ENCODE measurements at regions not wholly inside any gene's neighbourhood (a gene's known extent, or its start where the extent isn't known, plus 50 kb on each side); places are given as distances from the start of the nearest gene placed in this dataset.

GRCh38 chrX:101999644-102000539 lies 68.1 kb upstream of the ZMAT1 start:
- no peak overlapping the region for H3K27ac ChIP-seq (ENCODE audit: low read depth, low read length)
- no peak overlapping the region for H4K8ac ChIP-seq (ENCODE audit: low read depth, low read length)
- no peaks in the 10 kb centered on the region for H3K27me3 ChIP-seq (ENCODE audit: insufficient read depth, low read length)
- no peak for DNase-seq
- no peak overlapping the region for H4K91ac ChIP-seq (ENCODE audit: low read depth, low read length)
- no peak overlapping the region for H3K14ac ChIP-seq (ENCODE audit: low read length)
- H3K79me1 ChIP-seq (ENCODE audit: low read length), result no peaks in the 10 kb centered on the region
- H3K18ac ChIP-seq (ENCODE audit: low read length), result no peak overlapping the region
- no peak overlapping the region for H3K23ac ChIP-seq (ENCODE audit: low read length)
- H2AK5ac ChIP-seq (ENCODE audit: low read length), result no peak overlapping the region
- H4K12ac ChIP-seq (ENCODE audit: low read depth, low read length), result no peak overlapping the region
- no peak overlapping the region for H3K4ac ChIP-seq (ENCODE audit: low read depth, low read length)
- no peak overlapping the region for H3K4me2 ChIP-seq (ENCODE audit: low read length)
- H3K4me1 ChIP-seq (ENCODE audit: control insufficient read depth in 1 of 2, insufficient read depth in 2 of 2, low read length in 2 of 2), result no peaks in the 10 kb centered on the region
- WGBS (ENCODE audit: extremely low coverage, insufficient coverage, insufficient read length), result no CpG with 5 or more reads among the region's 7 CpGs
- H2BK5ac ChIP-seq (ENCODE audit: low read depth, low read length, poor library complexity), result no peak overlapping the region
- no peak overlapping the region for H3K4me3 ChIP-seq (ENCODE audit: low read depth, low read length)
- no peaks in the 10 kb centered on the region for H3K79me2 ChIP-seq (ENCODE audit: control insufficient read depth, insufficient read depth, low read length, poor library complexity)
- no peak overlapping the region for H3K9ac ChIP-seq (ENCODE audit: low read length)
- H2AFZ ChIP-seq (ENCODE audit: insufficient read depth, low read length, poor library complexity), result no peak overlapping the region
- H3K36me3 ChIP-seq (ENCODE audit: control insufficient read depth in 1 of 2, insufficient read depth in 2 of 2, low read length in 2 of 2), result no peaks in the 10 kb centered on the region
- no peak overlapping the region for H2BK12ac ChIP-seq (ENCODE audit: low read length)
- H2BK120ac ChIP-seq (ENCODE audit: insufficient read depth, low read length, poor library complexity), result no peak overlapping the region
- H3K9me3 ChIP-seq (ENCODE audit: insufficient read depth, low read depth, low read length), result no peaks in the 10 kb centered on the region

- no peaks in the 10 kb centered on the region for H3K27me3 ChIP-seq (ENCODE audit: insufficient read depth, low read length)
- DNase-seq, result no peak
- H3K27ac ChIP-seq (ENCODE audit: low read depth, low read length), result no peak overlapping the region
- H3K14ac ChIP-seq (ENCODE audit: low read length), result no peak overlapping the region
- H3K4ac ChIP-seq (ENCODE audit: low read depth, low read length), result no peak overlapping the region
- H4K91ac ChIP-seq (ENCODE audit: low read depth, low read length), result no peak overlapping the region
- no peaks in the 10 kb centered on the region for H3K4me1 ChIP-seq (ENCODE audit: control insufficient read depth in 1 of 2, insufficient read depth in 2 of 2, low read length in 2 of 2)
- no peak overlapping the region for H2AFZ ChIP-seq (ENCODE audit: insufficient read depth, low read length, poor library complexity)
- H4K8ac ChIP-seq (ENCODE audit: low read depth, low read length), result no peak overlapping the region
- no peak overlapping the region for H3K4me2 ChIP-seq (ENCODE audit: low read length)
- H3K79me2 ChIP-seq (ENCODE audit: control insufficient read depth, insufficient read depth, low read length, poor library complexity), result no peaks in the 10 kb centered on the region
- H3K23ac ChIP-seq (ENCODE audit: low read length), result no peak overlapping the region
- H3K9ac ChIP-seq (ENCODE audit: low read length), result no peak overlapping the region
- H3K18ac ChIP-seq (ENCODE audit: low read length), result no peak overlapping the region
- no CpG with 5 or more reads among the region's 2 CpGs for WGBS (ENCODE audit: extremely low coverage, insufficient coverage, insufficient read length)
- no peak overlapping the region for H2BK120ac ChIP-seq (ENCODE audit: insufficient read depth, low read length, poor library complexity)
- H4K12ac ChIP-seq (ENCODE audit: low read depth, low read length), result no peak overlapping the region
- no peaks in the 10 kb centered on the region for H3K79me1 ChIP-seq (ENCODE audit: low read length)
- H2AK5ac ChIP-seq (ENCODE audit: low read length), result no peak overlapping the region
- no peaks in the 10 kb centered on the region for H3K36me3 ChIP-seq (ENCODE audit: control insufficient read depth in 1 of 2, insufficient read depth in 2 of 2, low read length in 2 of 2)
- no peak overlapping the region for H2BK12ac ChIP-seq (ENCODE audit: low read length)
- no peaks in the 10 kb centered on the region for H3K9me3 ChIP-seq (ENCODE audit: insufficient read depth, low read depth, low read length)
- no peak overlapping the region for H2BK5ac ChIP-seq (ENCODE audit: low read depth, low read length, poor library complexity)
- no peak overlapping the region for H3K4me3 ChIP-seq (ENCODE audit: low read depth, low read length)
These were observed 61.5 kb upstream of the ZMAT1 start for GRCh38 chrX:101993335-101993734.

GRCh38 chrX:101986586-101986985 lies 54.8 kb upstream of the ZMAT1 start:
- H3K23ac ChIP-seq (ENCODE audit: low read length), result no peak overlapping the region
- no peaks in the 10 kb centered on the region for H3K9me3 ChIP-seq (ENCODE audit: insufficient read depth, low read depth, low read length)
- no peak overlapping the region for H2BK12ac ChIP-seq (ENCODE audit: low read length)
- no peak overlapping the region for H2AK5ac ChIP-seq (ENCODE audit: low read length)
- no peak overlapping the region for H2AFZ ChIP-seq (ENCODE audit: insufficient read depth, low read length, poor library complexity)
- H4K12ac ChIP-seq (ENCODE audit: low read depth, low read length), result no peak overlapping the region
- no peak overlapping the region for H3K9ac ChIP-seq (ENCODE audit: low read length)
- no peak overlapping the region for H3K4ac ChIP-seq (ENCODE audit: low read depth, low read length)
- H3K79me2 ChIP-seq (ENCODE audit: control insufficient read depth, insufficient read depth, low read length, poor library complexity), result no peaks in the 10 kb centered on the region
- H3K27ac ChIP-seq (ENCODE audit: low read depth, low read length), result no peak overlapping the region
- H4K91ac ChIP-seq (ENCODE audit: low read depth, low read length), result no peak overlapping the region
- no peaks in the 10 kb centered on the region for H3K36me3 ChIP-seq (ENCODE audit: control insufficient read depth in 1 of 2, insufficient read depth in 2 of 2, low read length in 2 of 2)
- no peaks in the 10 kb centered on the region for H3K79me1 ChIP-seq (ENCODE audit: low read length)
- WGBS (ENCODE audit: extremely low coverage, insufficient coverage, insufficient read length), result no CpG with 5 or more reads among the region's 2 CpGs
- no peak for DNase-seq
- no peaks in the 10 kb centered on the region for H3K27me3 ChIP-seq (ENCODE audit: insufficient read depth, low read length)
- H2BK120ac ChIP-seq (ENCODE audit: insufficient read depth, low read length, poor library complexity), result no peak overlapping the region
- no peaks in the 10 kb centered on the region for H3K4me1 ChIP-seq (ENCODE audit: control insufficient read depth in 1 of 2, insufficient read depth in 2 of 2, low read length in 2 of 2)
- H3K4me2 ChIP-seq (ENCODE audit: low read length), result no peak overlapping the region
- H4K8ac ChIP-seq (ENCODE audit: low read depth, low read length), result no peak overlapping the region
- no peak overlapping the region for H3K18ac ChIP-seq (ENCODE audit: low read length)
- no peak overlapping the region for H3K14ac ChIP-seq (ENCODE audit: low read length)
- H3K4me3 ChIP-seq (ENCODE audit: low read depth, low read length), result no peak overlapping the region
- no peak overlapping the region for H2BK5ac ChIP-seq (ENCODE audit: low read depth, low read length, poor library complexity)
